ENCODE measurements at regions not wholly inside any gene's neighbourhood (a gene's known extent, or its start where the extent isn't known, plus 50 kb on each side); places are given as distances from the start of the nearest gene placed in this dataset.

- no peak overlapping the region for H3K4me3 ChIP-seq (ENCODE audit: low read length)
- no peak for DNase-seq (ENCODE audit: low read depth, low spot score)
These were observed 209.6 kb upstream of the DDI1 start for GRCh38 chr11:103826856-103827255.

DNA sequence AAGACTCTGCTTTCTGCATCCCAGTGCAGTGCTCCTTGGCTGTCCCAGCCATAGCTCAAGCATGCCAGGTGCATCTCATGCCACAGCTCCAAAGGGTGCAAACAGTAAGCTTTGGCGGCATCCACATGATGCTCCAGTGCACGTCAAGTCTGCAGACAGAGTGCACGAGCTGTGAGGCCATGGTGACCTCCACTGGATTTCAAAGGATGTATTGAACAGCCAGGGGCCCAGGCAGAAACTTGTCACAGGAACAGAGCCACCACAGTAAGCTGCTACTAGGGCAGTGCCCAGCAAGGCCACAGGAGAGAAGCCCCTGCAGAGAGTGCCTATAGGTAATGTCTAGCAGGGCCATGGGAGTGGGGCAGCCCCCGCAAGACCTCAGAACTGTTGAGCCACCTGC, 206.8 kb upstream of the DDI1 start:
- DNase-seq (ENCODE audit: low read depth, low spot score), result no peak
- H3K4me3 ChIP-seq (ENCODE audit: low read length), result no peak overlapping the region

DNA sequence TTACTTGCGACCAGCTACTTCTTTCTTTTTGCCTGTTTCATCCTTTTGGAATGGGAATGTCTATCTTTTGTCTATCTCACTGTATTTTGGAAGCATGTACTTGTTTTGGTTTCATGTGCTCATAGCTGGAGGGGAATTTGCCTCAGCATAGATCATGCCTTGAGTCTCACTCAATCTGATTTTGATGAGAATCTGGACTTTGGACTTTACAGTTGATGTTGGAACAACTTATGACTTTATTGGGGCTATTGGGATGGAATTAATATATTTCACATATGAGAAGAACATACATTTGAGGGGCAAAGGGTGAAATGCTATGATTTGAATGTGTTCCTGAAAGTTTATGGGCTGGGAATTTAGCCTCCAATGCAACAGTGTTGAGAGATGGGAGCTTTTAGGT, 206.2 kb upstream of the DDI1 start:
- DNase-seq (ENCODE audit: low read depth, low spot score), result no peak

DNA sequence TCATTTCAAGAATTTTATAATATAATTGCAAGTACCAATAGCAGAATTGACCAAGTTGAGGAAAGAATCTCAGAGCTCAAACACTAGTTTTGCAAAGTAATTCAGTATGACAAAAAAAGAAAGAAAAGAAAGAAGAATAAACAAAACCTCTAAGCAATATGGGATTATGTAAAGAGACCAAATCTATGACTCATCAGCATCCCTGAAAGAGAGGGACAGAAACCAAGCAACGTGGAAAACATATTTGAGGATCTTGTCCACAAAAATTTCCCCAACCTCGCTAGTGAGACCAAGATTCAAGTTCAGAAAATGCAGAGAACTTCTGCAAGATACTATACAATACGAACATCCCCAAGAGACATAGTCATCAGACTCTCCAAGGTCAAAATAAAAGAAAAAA, 203.7 kb upstream of the DDI1 start:
- H3K4me3 ChIP-seq (ENCODE audit: low read length), result no peak overlapping the region
- no peak for DNase-seq (ENCODE audit: low read depth, low spot score)

More for the DNA sequence above, 206.2 kb upstream of the DDI1 start:
- no peak overlapping the region for H3K4me3 ChIP-seq (ENCODE audit: low read length)

DNA sequence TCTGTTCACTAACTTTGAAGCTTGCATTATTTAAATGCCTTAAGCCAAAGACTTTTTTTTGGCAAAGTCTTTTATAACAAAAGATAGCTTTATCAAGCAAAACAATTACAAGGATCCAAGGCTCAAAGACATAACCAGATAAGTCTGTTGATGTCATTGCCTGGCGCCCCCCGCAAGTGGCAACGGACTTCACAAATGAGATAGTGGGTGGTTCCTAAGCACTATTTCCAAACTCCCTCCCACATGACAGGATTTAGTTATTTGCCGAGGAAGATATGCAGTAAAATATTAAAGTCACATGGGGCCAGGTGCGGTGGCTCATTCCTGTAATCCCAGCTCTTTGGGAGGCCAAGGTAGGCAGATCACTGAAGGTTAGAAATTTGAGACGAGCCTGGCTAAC, 194.2 kb upstream of the DDI1 start:
- H3K4me3 ChIP-seq (ENCODE audit: low read length), result no peak overlapping the region
- DNase-seq (ENCODE audit: low read depth, low spot score), result no peak

DNA sequence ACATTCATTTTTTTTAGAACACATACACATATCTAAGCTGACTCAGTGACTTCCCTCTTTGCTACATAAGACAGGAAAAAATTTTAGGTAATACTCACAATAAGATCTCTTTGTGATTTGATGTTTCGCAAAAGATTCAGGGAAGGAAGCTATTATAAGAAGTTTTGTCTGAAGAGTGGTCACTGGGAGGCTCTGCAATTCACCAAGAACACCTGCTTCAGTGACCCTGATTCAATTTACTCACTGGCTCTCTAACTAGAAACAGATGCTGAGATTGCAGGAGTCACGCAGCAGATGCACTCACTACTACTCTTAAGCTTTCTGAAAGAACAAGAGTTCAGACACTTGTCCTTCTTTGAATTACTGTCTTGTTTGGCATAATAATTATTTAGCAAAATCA, 193.6 kb upstream of the DDI1 start:
- H3K4me3 ChIP-seq (ENCODE audit: low read length), result no peak overlapping the region
- no peak for DNase-seq (ENCODE audit: low read depth, low spot score)

DNA sequence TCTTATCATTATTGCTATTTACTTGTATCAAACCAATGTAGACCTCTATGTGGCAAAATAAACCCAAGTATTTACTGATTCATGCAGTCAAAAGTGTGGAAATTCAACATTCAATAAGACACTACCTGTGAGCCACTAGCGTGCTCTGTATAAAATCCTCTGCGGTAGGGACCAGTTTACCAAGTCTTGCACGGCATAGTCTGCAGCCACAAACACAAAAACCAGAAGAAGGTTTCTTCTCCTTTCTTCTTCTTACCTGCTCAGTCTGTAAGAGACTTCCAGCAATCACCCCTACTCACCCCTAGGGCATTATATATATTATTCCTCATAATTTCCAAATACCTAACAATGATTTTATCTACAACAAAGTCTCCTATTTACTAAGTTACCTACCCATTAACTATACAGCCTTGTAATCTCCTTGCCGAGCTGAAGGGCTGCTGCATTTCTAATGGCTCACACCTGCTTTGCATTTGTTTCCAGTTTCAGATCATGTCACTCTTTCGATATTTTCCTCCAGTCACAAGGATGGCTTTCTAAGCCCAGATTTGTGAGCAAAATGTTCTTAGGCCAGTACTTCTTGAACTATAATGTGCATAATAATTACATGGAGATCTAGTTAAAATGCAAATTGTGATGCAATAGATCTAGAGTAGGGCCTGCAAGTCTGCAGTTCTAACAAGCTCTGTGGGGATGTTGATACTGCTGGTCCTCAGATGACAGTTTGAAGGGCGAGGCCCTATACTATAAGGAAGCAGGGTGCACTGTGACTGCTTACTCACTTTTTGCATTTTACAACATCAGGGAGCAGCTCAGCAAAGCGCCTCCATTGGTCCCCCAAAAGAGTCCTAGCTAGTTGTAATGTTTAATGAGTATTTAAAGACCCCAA, 191.9 kb upstream of the DDI1 start:
- no peak for DNase-seq (ENCODE audit: low read depth, low spot score)
- no peak overlapping the region for H3K4me3 ChIP-seq (ENCODE audit: low read length)

- H3K4me3 ChIP-seq (ENCODE audit: low read length), result no peak overlapping the region
These were observed 191.1 kb upstream of the DDI1 start for GRCh38 chr11:103845331-103845730.

GRCh38 chr11:103848686-103849085, 187.8 kb upstream of the DDI1 start:
- DNase-seq (ENCODE audit: low read depth, low spot score), result no peak
- no peak overlapping the region for H3K4me3 ChIP-seq (ENCODE audit: low read length)

More at GRCh38 chr11:103845331-103845730, 191.1 kb upstream of the DDI1 start:
- no peak for DNase-seq (ENCODE audit: low read depth, low spot score)

DNA sequence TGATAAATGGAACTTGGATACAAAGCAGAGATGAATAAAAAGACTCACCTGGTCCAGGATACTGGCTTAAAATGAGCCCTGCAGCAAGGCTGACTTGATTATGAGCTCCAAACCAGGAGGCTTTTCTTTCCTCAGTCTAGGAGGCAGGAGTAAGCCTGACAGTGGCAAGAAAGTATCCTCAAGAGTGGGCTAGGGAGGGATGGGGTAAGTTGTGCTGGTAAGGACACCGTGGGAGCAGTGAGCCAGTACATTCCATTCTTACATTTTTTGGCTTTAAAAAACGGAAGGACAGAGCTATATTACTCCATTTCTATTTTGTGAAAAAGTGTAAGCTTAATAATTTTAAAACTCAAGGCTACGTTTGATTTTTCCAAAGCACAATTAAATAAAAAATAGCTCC, 187.1 kb upstream of the DDI1 start:
- no peak for DNase-seq (ENCODE audit: low read depth, low spot score)
- H3K4me3 ChIP-seq (ENCODE audit: low read length), result no peak overlapping the region

DNA sequence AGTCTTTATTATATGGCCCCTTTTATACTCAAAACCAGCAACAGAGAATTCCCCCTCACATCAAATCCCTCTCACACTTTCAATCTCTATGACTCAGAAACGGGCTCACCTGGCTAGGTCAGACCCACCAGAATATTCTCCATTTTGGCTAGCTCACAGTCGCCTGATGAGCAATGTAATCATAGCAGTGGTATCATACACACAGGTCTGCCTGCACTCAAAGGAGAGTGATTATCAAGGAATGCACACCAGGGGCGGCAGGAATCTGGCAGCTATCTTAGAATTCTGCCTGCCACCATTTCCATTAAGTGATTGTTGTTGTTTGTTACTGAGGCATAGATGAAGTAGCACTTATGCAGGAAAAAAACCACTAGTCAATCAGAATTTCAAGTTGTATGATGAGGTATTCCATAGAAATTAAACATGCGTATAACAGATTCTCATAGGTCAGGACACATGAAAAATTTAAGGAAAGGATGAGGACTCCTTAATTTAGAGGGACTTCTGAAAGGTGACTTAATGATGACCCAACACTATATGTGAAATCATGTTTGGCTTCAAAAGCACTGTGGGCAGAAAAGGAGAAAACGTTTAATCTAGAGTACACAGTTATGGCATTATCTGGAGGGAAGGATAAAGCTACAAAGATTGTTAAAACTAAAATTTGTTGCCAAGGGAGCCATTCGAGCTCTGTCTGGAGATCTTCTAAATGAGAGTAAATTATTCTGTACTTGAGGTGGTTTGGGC, 185.8 kb upstream of the DDI1 start:
- no peak for DNase-seq (ENCODE audit: low read depth, low spot score)
- no peak overlapping the region for H3K4me3 ChIP-seq (ENCODE audit: low read length)

- H3K4me3 ChIP-seq (ENCODE audit: low read length), result no peak overlapping the region
- no peak for DNase-seq (ENCODE audit: low read depth, low spot score)
These were observed 185.2 kb upstream of the DDI1 start for GRCh38 chr11:103851166-103851651.

Measured in Jurkat, Clone E6-1 (cell line).